ENCODE measurements at regions not wholly inside any gene's neighbourhood (a gene's known extent, or its start where the extent isn't known, plus 50 kb on each side); places are given as distances from the start of the nearest gene placed in this dataset.

DNA sequence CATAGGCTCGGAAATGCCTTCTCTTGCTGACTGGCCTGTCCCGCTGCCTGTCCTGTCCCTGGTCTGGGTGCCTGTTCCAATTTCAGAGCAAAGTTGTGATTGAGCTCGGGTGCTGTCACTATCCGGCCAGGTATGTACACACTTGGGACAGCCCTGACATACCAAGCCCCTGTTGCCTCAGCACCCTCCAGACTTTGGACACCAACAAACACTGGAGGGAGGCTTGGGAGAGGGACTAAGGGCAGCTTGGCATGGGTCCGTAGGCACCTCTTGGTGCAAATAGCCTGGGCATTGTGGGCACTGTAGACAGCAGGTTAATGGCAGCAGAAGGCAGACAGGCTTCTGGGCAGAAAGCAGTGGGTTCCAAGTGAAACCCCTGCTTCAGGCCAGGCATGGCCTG is 86.3 kb upstream of the SEMA6A start:
- TF ChIP-seq, protein P1, sequence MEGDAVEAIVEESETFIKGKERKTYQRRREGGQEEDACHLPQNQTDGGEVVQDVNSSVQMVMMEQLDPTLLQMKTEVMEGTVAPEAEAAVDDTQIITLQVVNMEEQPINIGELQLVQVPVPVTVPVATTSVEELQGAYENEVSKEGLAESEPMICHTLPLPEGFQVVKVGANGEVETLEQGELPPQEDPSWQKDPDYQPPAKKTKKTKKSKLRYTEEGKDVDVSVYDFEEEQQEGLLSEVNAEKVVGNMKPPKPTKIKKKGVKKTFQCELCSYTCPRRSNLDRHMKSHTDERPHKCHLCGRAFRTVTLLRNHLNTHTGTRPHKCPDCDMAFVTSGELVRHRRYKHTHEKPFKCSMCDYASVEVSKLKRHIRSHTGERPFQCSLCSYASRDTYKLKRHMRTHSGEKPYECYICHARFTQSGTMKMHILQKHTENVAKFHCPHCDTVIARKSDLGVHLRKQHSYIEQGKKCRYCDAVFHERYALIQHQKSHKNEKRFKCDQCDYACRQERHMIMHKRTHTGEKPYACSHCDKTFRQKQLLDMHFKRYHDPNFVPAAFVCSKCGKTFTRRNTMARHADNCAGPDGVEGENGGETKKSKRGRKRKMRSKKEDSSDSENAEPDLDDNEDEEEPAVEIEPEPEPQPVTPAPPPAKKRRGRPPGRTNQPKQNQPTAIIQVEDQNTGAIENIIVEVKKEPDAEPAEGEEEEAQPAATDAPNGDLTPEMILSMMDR (IDR thresholded peaks at IDR 0.05; ENCODE audit: control extremely low read depth, extremely low read depth) = no peak
- H3K27me3 ChIP-seq (ENCODE audit: control insufficient read depth in 3 of 3, insufficient read depth in 3 of 3, low read length in 2 of 3) = no peaks in the 10 kb centered on the region
- ATAC-seq (ENCODE audit: insufficient read depth, low FRiP score) = no peak
- no peaks in the 10 kb centered on the region for H3K36me3 ChIP-seq (ENCODE audit: control insufficient read depth in 4 of 4, insufficient read depth in 4 of 4, low read length in 4 of 4)
- H3K9ac ChIP-seq (ENCODE audit: insufficient read depth in 1 of 2, low read length in 2 of 2) = no peak overlapping the region
- H3K27ac ChIP-seq (ENCODE audit: low read depth in 1 of 2, low read length in 1 of 2) = no peak overlapping the region
- peaks cover 0 to 13% (median 0%) of the 10 kb centered on the region in 5 donors for H3K4me1 ChIP-seq (ENCODE audit: control insufficient read depth in 5 of 5, insufficient read depth in 5 of 5, low read length in 5 of 5)
- DNase-seq = no peak
- 93 to 97% methylated on average over 5 of the region's 5 CpGs for WGBS, 2 donors
- no peak overlapping the region for H3K4me3 ChIP-seq
- peaks cover 0 to 18% (median 2%) of the 10 kb centered on the region in 4 donors for H3K9me3 ChIP-seq (ENCODE audit: control insufficient read depth in 4 of 4, insufficient read depth in 3 of 4, low read length in 3 of 4)

DNA sequence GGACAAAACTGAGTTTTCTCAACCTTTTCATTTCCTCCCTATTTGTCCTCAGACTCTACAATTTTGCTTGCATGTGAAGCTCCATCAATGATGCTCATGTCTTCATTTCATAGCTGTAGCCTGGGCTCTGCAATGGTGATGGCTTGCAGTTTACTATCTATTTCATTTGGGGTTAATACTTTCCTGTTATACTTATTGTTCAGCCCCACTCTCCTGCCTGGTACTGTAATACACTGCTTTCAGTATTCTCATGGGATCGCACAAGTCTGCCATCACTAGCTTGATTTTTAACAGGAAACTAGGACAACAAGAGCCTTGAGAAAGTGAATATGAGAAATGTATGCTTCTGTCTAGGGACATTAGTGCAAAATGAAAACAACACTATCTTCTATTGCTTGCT is 84.2 kb upstream of the SEMA6A start:
- Histone ChIP-seq H3K4me3 (no peak overlapping the region), H3K36me3 (ENCODE audit: control insufficient read depth in 4 of 4, insufficient read depth in 4 of 4, low read length in 4 of 4) (no peaks in the 10 kb centered on the region), H3K27ac (ENCODE audit: low read depth in 1 of 2, low read length in 1 of 2) (no peak overlapping the region), H3K9me3 (ENCODE audit: control insufficient read depth in 4 of 4, insufficient read depth in 3 of 4, low read length in 3 of 4) (peaks cover 0 to 18% (median 2%) of the 10 kb centered on the region in 4 donors), H3K9ac (ENCODE audit: insufficient read depth in 1 of 2, low read length in 2 of 2) (no peak overlapping the region), H3K4me1 (ENCODE audit: control insufficient read depth in 5 of 5, insufficient read depth in 5 of 5, low read length in 5 of 5) (peaks cover 0 to 14% (median 0%) of the 10 kb centered on the region in 5 donors), H3K27me3 (ENCODE audit: control insufficient read depth in 3 of 3, insufficient read depth in 3 of 3, low read length in 2 of 3) (no peaks in the 10 kb centered on the region)
- TF ChIP-seq, protein P1 (IDR thresholded peaks at IDR 0.05; ENCODE audit: control extremely low read depth, extremely low read depth) = no peak
- ATAC-seq (ENCODE audit: insufficient read depth, low FRiP score) = no peak
- DNase-seq = no peak
- WGBS, 2 donors = 77 to 86% methylated on average over 1 of the region's 1 CpG

DNA sequence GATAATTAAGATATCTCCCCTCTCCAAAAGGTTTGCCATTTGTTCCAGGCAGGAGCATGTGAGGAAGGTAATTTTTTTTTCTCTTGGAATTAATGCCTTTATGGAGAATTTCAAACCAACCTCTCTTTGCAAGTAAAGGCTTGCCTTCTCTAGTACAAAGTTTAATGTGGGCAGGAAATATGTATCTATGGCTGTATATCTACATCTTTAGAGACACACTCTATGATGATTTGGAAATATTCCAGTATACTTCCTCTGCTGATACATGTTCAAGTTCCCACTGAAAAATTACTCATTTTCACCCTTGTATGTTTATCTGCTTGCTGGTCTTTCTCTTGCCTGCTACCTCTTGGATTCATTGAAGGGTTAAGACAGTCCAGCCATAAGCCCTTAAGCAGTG is 83.5 kb upstream of the SEMA6A start:
- peaks cover 0 to 20% (median 0%) of the 10 kb centered on the region in 5 donors for H3K4me1 ChIP-seq (ENCODE audit: control insufficient read depth in 5 of 5, insufficient read depth in 5 of 5, low read length in 5 of 5)
- no peak overlapping the region for H3K4me3 ChIP-seq
- DNase-seq = peak in 1 of 3 donors; percentile 19
- H3K9ac ChIP-seq (ENCODE audit: insufficient read depth in 1 of 2, low read length in 2 of 2) = no peak overlapping the region
- no peaks in the 10 kb centered on the region for H3K36me3 ChIP-seq (ENCODE audit: control insufficient read depth in 4 of 4, insufficient read depth in 4 of 4, low read length in 4 of 4)
- no peak overlapping the region for H3K27ac ChIP-seq (ENCODE audit: low read depth in 1 of 2, low read length in 1 of 2)
- H3K9me3 ChIP-seq (ENCODE audit: control insufficient read depth in 4 of 4, insufficient read depth in 3 of 4, low read length in 3 of 4) = peaks cover 0 to 18% (median 2%) of the 10 kb centered on the region in 4 donors
- TF ChIP-seq, protein P1 (IDR thresholded peaks at IDR 0.05; ENCODE audit: control extremely low read depth, extremely low read depth) = no peak
- no peak for ATAC-seq (ENCODE audit: insufficient read depth, low FRiP score)
- no peaks in the 10 kb centered on the region for H3K27me3 ChIP-seq (ENCODE audit: control insufficient read depth in 3 of 3, insufficient read depth in 3 of 3, low read length in 2 of 3)

DNA sequence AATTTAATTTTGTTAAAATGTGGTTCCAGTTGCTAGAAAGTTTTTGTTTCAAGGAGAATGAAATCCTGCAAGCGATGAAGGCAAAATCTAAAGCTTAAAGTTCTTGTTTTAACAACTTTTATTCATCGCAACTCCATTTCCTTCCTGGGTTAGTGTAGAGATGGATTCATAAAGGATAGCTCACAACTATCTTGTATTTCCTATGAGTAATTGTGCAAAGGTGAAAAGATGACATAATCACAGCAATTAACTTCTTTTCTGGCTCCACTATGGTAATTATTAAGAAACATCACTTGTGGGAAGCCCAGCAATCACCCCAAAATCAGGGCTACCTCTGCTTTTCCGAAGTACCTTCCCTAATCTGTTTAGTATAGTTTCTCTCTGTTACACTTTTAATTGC is 80.8 kb upstream of the SEMA6A start:
- Histone ChIP-seq H3K4me1 (ENCODE audit: control insufficient read depth in 5 of 5, insufficient read depth in 5 of 5, low read length in 5 of 5) (peaks cover 0 to 32% (median 0%) of the 10 kb centered on the region in 5 donors), H3K9me3 (ENCODE audit: control insufficient read depth in 4 of 4, insufficient read depth in 3 of 4, low read length in 3 of 4) (peaks cover 0 to under 1% (median 0%) of the 10 kb centered on the region in 4 donors), H3K36me3 (ENCODE audit: control insufficient read depth in 4 of 4, insufficient read depth in 4 of 4, low read length in 4 of 4) (no peaks in the 10 kb centered on the region), H3K9ac (ENCODE audit: insufficient read depth in 1 of 2, low read length in 2 of 2) (no peak overlapping the region), H3K4me3 (no peak overlapping the region), H3K27ac (ENCODE audit: low read depth in 1 of 2, low read length in 1 of 2) (no peak overlapping the region), H3K27me3 (ENCODE audit: control insufficient read depth in 3 of 3, insufficient read depth in 3 of 3, low read length in 2 of 3) (no peaks in the 10 kb centered on the region)
- WGBS, 2 donors = 92 to 94% methylated on average over 3 of the region's 3 CpGs
- ATAC-seq (ENCODE audit: insufficient read depth, low FRiP score) (no peak), DNase-seq (no peak)
- TF ChIP-seq, protein P1 (IDR thresholded peaks at IDR 0.05; ENCODE audit: control extremely low read depth, extremely low read depth) = no peak
